ENCODE measurements at regions not wholly inside any gene's neighbourhood (a gene's known extent, or its start where the extent isn't known, plus 50 kb on each side); places are given as distances from the start of the nearest gene placed in this dataset.

GRCh38 chr12:30447061-30447750 lies 248.5 kb downstream of the IPO8 start:
- ATAC-seq (no peak), DNase-seq (ENCODE audit: low spot score) (no peak)
- intact Hi-C loops (cut with DNase I): no loop called here

DNA sequence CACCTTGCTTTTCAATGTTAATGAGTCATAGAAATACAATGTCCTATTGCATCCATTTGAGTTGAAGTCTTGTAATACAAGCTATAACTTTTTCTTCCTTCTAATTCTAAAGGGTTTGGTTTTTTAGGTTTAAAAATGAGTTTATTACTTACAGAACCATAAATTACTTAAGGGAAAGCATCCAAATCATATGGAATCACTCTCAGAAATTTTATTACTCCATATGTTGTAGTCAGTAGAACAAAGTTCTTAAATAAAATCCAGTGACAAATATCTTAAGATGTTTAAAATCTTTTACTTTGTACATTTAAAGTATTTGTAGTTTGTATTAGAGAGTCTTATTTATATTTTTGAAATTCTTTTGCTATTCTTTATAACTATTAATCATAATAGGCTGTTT lies 253.2 kb downstream of the IPO8 start:
- ATAC-seq: no peak
- intact Hi-C loops (cut with DNase I): no loop called here
- no peak for DNase-seq (ENCODE audit: low spot score)

GRCh38 chr12:30440826-30441602 lies 254.7 kb downstream of the IPO8 start:
- intact Hi-C loops (cut with DNase I): no loop called here

DNA sequence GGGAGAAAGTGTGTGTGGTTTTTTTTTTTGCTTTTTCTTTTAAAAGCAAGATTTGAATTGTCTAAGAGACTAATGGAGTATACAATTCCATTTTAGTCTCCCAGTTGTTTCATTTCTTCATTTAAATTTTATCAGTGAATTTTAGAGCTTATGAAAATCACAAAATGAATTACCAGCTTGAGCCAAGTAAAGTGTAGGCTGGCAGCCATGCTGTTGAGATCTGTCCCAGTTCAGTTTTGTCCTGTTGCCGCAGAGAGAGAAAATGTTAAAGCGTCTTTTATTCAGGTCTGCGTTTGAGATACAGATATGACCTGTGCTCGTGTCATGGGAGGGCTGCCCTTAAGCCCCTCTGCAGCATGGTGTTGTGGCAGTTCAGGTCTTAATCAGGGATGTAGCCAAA lies 256.5 kb downstream of the IPO8 start:
- no peak for ATAC-seq
- intact Hi-C loops (cut with DNase I): no loop called here
- no peak for DNase-seq (ENCODE audit: low spot score)

More at GRCh38 chr12:30440826-30441602, 254.7 kb downstream of the IPO8 start:
- DNase-seq (ENCODE audit: low spot score) (no peak), ATAC-seq (no peak)

DNA sequence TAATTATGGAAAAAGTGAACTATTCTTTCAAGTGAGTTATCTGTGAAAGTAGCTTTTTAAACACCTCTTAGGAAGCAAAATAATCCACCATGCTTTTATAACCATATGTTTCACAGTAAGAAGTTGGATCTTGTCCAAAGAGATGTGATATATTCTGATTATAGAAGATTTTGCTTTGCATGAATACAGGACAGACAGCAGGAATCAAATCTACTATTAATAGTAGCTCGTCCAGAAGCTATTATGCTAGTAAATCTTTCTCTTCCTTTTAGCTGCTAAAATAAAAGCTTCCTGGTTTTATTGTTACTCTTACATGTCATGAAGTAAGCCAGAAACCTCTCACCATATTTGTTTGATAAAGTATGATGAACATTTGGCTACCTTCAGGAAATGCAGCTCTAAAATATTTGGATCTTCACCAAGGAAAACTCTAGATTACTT lies 257.0 kb downstream of the IPO8 start:
- DNase-seq (ENCODE audit: low spot score): no peak
- no peak for ATAC-seq
- intact Hi-C loops (cut with DNase I): no loop called here

GRCh38 chr12:30437616-30438015 lies 258.1 kb downstream of the IPO8 start:
- ATAC-seq (peak; percentile 95), DNase-seq (ENCODE audit: low spot score) (no peak)
- intact Hi-C loops (cut with DNase I): no loop called here

DNA sequence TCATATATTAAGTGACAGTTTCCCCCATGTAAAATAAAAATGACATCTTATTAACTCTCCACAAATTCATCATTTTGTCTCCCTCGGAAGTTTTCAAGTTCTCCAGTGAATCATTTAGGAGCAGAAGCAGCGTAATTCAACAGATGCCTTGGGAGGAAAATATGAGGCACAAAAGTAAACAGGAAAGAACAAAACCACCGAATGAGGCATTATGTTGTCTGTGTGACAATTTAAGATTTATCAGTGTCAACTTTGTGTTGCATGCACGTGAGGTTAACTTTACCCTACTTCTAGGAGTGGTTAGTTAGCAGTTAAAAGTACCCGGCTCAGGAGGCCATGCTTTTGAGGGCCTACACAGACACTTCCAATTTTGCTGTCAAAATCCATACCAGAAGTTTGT lies 258.6 kb downstream of the IPO8 start:
- ATAC-seq: peak; percentile 13
- DNase-seq (ENCODE audit: low spot score): no peak
- intact Hi-C loops (cut with DNase I): no loop called here

DNA sequence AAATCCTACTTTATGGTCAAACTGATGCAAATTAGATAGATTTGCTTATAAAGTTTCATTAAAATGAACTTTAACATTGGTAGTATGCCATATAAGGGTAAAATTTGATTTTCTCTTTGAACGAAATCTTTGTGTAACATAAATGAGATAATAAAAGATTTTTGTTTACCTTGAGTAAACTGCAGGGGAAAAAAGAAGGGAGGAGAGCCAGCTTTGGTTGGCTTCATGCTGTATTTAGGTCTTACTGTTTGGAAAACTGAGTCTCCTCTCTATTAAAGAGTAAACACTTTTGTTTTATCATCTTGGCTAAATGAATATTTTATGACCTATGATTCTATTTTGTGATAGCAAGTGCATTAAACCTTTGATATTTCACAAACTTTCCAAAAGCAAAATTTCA lies 267.6 kb downstream of the IPO8 start:
- intact Hi-C loops (cut with DNase I): no loop called here
- DNase-seq (ENCODE audit: low spot score): no peak
- ATAC-seq: no peak

DNA sequence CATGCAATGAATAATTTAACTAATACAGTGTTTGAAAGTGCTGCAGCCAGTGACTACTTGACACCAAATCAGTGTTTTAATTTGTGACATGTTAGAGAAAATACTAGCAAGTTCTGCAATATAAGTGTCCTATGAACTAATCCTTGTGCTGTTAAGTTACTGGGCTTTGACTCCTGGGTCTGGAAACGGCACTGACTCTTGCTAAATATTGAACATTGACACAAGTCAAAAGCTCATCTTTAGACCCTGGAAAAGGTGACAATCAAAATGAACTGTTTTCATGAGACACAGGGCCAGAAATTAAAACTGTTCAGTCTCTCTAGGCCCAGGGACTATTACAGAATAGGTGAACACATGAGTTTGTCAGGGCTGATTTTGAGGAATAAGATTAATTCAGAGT lies 268.1 kb downstream of the IPO8 start:
- intact Hi-C loops (cut with DNase I): no loop called here
- no peak for DNase-seq (ENCODE audit: low spot score)
- ATAC-seq: no peak

GRCh38 chr12:30425445-30425844 lies 270.2 kb downstream of the IPO8 start:
- intact Hi-C loops (cut with DNase I): no loop called here
- ATAC-seq (no peak), DNase-seq (ENCODE audit: low spot score) (no peak)

DNA sequence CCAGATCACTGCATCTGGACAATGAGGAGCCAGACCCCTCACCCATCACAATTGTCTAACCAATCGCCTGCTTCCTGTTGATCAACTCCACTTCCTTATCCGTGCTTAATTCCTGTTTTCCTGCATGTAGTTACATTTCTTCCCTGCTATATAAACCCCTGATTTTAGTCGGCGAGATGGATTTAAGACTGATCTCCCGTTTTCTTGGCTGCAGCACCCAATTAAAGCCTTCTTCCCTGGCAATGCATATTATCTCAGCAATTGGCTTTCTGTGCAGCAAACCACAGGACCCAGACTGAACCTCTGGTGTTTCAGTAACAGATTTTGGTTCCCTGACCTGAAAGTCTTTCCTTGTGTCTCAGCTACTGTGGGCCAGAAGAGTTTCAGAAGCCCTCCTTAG lies 272.3 kb downstream of the IPO8 start:
- intact Hi-C loops (cut with DNase I): no loop called here
- ATAC-seq (no peak), DNase-seq (ENCODE audit: low spot score) (no peak)

DNA sequence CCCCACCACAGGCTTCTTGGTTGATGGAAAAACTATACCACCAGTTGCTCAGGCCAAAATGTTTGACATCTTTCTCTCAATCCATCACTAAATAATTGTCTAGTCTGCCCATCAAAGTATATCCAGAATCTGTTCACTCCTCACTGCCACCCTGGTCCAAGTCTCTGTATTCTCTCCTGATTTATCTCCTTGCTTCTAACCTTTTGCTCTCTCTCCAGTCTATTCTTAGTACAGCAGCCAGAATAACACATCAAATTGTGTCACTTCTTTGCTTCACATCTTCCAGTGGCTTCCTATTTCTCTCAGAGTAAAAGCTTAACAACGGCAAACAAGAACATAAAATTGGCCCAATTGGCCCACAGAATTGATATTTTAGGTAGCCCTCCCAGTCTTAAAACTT lies 272.8 kb downstream of the IPO8 start:
- no peak for DNase-seq (ENCODE audit: low spot score)
- ATAC-seq: no peak
- intact Hi-C loops (cut with DNase I): no loop called here

DNA sequence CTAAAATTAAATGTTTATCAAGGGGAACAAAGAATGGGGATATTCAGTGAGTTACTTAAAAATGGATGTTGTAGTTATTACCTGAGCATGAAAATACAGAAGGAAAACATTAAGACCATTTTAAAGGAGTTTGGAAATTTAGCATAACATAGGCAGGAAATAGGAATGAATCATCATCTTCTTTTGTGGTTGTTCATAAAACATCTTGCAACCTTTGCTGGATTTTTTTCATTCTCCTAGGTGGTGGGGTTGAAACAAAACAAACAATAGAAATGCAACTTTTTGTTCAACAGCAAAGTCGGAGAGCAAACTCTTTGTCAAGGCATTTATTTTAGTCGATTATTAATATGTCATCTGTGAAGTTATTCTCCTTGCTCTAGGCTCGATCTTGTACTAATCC lies 275.1 kb downstream of the IPO8 start:
- ATAC-seq (no peak), DNase-seq (ENCODE audit: low spot score) (no peak)
- intact Hi-C loops (cut with DNase I): no loop called here

GRCh38 chr12:30417697-30418231 lies 277.9 kb downstream of the IPO8 start:
- no peak for ATAC-seq
- no peak for DNase-seq (ENCODE audit: low spot score)
- intact Hi-C loops (cut with DNase I): no loop called here

DNA sequence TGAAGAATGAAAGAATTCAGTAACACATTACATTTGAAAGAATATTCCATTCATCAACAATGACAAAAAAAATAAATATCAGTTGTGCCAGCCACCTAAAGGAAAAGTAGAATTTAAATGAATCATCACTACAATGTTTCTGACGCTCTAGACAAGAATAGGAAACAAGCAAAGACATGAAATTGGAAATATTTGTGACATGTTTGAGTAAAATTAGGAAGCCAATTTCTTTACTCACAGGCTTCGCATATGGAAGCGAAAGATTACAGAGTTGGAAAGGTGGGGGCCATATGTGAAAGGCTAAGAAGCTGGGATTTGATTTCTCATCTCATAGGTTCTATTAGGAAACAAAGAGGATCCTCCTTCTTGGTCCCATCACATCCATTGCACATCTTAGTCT lies 279.0 kb downstream of the IPO8 start:
- intact Hi-C loops (cut with DNase I): no loop called here
- ATAC-seq (no peak), DNase-seq (ENCODE audit: low spot score) (no peak)

DNA sequence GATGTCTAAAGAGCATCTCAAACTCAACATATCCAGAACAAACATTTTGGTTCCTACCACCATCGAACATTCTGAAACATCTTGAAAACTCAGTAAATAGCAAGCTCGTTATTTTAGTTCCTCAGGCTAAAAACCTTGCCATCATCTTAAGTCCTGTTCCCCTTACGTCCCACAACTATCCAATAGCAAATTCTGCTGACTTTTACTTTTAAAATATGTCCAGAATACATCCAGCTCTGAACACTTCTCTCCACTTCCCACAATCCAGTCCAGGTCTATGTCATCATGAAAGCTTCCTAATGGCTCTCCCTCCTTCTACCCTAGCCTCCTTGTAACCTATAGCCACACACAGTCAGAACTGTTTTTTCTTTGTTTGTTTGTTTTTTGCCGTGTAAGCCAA lies 279.9 kb downstream of the IPO8 start:
- intact Hi-C loops (cut with DNase I): no loop called here
- DNase-seq (ENCODE audit: low spot score): no peak
- no peak for ATAC-seq

GRCh38 chr12:30414507-30414906 lies 281.2 kb downstream of the IPO8 start:
- ATAC-seq (no peak), DNase-seq (ENCODE audit: low spot score) (no peak)
- intact Hi-C loops (cut with DNase I): no loop called here

DNA sequence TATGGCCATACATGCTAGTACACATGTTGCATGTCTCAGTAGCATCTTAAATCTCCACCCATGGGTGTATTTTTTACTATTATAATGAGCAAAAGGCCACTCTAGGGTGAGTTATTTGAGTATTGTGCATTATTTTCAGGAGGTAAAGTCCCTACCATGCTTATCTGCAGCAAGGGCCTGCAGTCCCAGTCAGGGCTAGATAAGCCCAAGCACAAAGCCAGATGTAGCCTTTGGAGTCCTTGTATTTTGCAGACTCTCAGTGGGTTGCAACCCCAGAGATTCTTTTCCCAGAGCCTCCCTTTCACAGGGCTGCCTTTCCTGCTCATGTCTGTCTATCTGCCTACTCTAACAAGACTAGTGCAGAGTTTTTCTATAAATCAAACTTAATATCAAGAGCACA lies 295.3 kb downstream of the IPO8 start:
- DNase-seq (ENCODE audit: low spot score) (no peak), ATAC-seq (no peak)
- intact Hi-C loops (cut with DNase I): no loop called here

- intact Hi-C loops (cut with DNase I): no loop called here
- DNase-seq (ENCODE audit: low spot score) (no peak), ATAC-seq (no peak)
Measured at GRCh38 chr12:30399859-30400258, 295.8 kb downstream of the IPO8 start.

GRCh38 chr12:30396576-30396975 lies 299.1 kb downstream of the IPO8 start:
- no peak for ATAC-seq
- intact Hi-C loops (cut with DNase I): no loop called here
- no peak for DNase-seq (ENCODE audit: low spot score)

DNA sequence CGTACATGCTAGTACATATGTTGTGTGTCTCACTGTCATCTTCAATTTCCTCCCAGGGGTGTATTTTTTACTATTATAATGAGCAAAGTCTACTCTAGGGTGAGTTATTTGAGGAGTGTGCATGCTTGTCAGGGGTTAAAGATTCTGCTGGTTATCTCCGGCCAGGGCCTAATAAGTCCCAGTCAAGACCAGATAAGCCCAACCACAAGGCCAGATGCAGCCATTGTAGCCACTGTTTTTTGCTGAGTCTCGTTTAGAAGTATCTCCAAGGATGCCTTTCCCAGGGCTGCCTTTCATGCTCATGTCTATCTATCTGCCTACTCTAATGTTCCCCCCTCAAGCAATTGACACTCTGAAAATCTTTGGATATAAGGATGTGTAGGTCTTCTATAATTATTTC lies 300.5 kb downstream of the IPO8 start:
- ATAC-seq: no peak
- intact Hi-C loops (cut with DNase I): no loop called here
- DNase-seq (ENCODE audit: low spot score): no peak
